Sigmoid colon (tissue), 6 donors: ENCODE measurements at regions not wholly inside any gene's neighbourhood (a gene's known extent, or its start where the extent isn't known, plus 50 kb on each side); places are given as distances from the start of the nearest gene placed in this dataset.

Source experiments
- DNase-seq: peaks from one replicate; pipeline ENCODE4 v3.0.0-alpha.2; 2019
- H3K27ac ChIP-seq, 4 donors: fragments of 200-600 bp; sonication (generic); one replicate each; pipeline ENCODE4 v1.5.1; 2016 to 2019; ENCODE audit warnings: mild to moderate bottlenecking in 1 of 4
- H3K27me3 ChIP-seq, 3 donors: fragments of 200-600 bp; sonication (generic); one replicate each; pipeline ENCODE4 v1.5.1; 2019; ENCODE audit warnings: mild to moderate bottlenecking in 1 of 3
- H3K36me3 ChIP-seq, 4 donors: fragments of 200-600 bp; sonication (generic); one replicate each; pipeline ENCODE4 v1.5.1; 2016 to 2019
- H3K4me1 ChIP-seq, 4 donors: fragments of 200-600 bp; sonication (generic); one replicate each; pipeline ENCODE4 v1.5.1; 2017 to 2019
- H3K4me3 ChIP-seq, 4 donors: fragments of 200-600 bp; sonication (generic); one replicate each; pipeline ENCODE4 v1.5.1; 2017 to 2019; ENCODE audit warnings: mild to moderate bottlenecking in 2 of 4, moderate library complexity in 1 of 4
- H3K9me3 ChIP-seq, 4 donors: fragments of 200-600 bp in 3 of 4; sonication (generic) in 3 of 4; one replicate each; pipeline versions ENCODE4 v1.5.1 to v1.6.1; 2013 to 2019
- EP300 ChIP-seq, 4 donors: sonication (generic); formaldehyde crosslinking; IDR thresholded peaks; one replicate each; pipeline ENCODE4 v1.6.1; 2017; ENCODE audit warnings: antibody characterized with exemption in 4 of 4
- POLR2A ChIP-seq, 2 donors: fragments of 450-650 bp; IDR thresholded peaks; one replicate each; pipeline ENCODE4 v1.6.1; 2016; ENCODE audit warnings: antibody characterized with exemption in 2 of 2, mild to moderate bottlenecking in 2 of 2, moderate library complexity in 2 of 2
- POLR2AphosphoS5 ChIP-seq, 4 donors: sonication (generic); formaldehyde crosslinking; IDR thresholded peaks; one replicate each; pipeline ENCODE4 v1.6.1; 2017; ENCODE audit warnings: antibody characterized with exemption in 4 of 4
- WGBS, 2 donors: extraction: QIAGEN DNeasy Blood & Tissue Kit; methylation state at CpG; one replicate each; pipeline ENCODE4 v1.1.7; 2013; 5-methylcytosine and 5-hydroxymethylcytosine counted together
- intact Hi-C: fragments of 100-400 bp; cut with DNase I; formaldehyde crosslinking; loops from one replicate; pipeline ENCODE4 v1.15.1; 2023
- TF ChIP-seq, protein P1 (sequence below), 4 experiments: fragments of 450-650 bp in 3 of 4; fragments of 200-600 bp in 1 of 4; IDR thresholded peaks; one replicate each; pipeline ENCODE4 v1.5.1; 2016 to 2019; ENCODE audit warnings: antibody characterized with exemption in 4 of 4, mild to moderate bottlenecking in 3 of 4, moderate library complexity in 2 of 4
- donor health status: healthy with polysubstance abuse.
- donor health status: healthy.

DNA sequence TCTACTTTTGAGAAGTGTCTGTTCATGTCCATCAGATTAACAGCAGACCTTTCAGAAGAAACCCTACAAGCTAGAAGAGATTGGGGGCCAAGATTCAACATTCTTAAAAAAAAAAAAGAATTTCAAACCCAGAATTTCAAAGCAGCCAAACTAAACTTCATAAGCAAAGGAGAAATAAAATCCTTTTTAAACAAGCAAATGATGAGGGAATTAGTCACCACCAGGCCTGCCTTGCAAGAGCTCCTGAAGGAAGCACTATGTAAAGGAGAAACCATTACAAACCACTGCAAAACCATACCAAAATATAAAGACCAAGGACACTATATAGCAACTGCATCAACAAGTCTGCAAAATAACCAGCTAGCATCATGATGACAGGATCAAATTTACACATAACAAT, 124.6 kb upstream of the PDE4D start:
- Histone ChIP-seq H3K9me3 (no peaks in the 10 kb centered on the region), H3K4me1 (no peaks in the 10 kb centered on the region), H3K27me3 (no peaks in the 10 kb centered on the region), H3K4me3 (no peak overlapping the region), H3K27ac (no peak overlapping the region), H3K36me3 (no peaks in the 10 kb centered on the region)
- intact Hi-C loops = no loop called here
- DNase-seq = no peak
- no peak for TF ChIP-seq POLR2AphosphoS5 (IDR thresholded peaks at IDR 0.05)
- no peak for TF ChIP-seq POLR2A (IDR thresholded peaks at IDR 0.05)
- TF ChIP-seq EP300 (IDR thresholded peaks at IDR 0.05) = no peak
- TF ChIP-seq, protein P1, sequence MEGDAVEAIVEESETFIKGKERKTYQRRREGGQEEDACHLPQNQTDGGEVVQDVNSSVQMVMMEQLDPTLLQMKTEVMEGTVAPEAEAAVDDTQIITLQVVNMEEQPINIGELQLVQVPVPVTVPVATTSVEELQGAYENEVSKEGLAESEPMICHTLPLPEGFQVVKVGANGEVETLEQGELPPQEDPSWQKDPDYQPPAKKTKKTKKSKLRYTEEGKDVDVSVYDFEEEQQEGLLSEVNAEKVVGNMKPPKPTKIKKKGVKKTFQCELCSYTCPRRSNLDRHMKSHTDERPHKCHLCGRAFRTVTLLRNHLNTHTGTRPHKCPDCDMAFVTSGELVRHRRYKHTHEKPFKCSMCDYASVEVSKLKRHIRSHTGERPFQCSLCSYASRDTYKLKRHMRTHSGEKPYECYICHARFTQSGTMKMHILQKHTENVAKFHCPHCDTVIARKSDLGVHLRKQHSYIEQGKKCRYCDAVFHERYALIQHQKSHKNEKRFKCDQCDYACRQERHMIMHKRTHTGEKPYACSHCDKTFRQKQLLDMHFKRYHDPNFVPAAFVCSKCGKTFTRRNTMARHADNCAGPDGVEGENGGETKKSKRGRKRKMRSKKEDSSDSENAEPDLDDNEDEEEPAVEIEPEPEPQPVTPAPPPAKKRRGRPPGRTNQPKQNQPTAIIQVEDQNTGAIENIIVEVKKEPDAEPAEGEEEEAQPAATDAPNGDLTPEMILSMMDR (IDR thresholded peaks at IDR 0.05) = no peak

DNA sequence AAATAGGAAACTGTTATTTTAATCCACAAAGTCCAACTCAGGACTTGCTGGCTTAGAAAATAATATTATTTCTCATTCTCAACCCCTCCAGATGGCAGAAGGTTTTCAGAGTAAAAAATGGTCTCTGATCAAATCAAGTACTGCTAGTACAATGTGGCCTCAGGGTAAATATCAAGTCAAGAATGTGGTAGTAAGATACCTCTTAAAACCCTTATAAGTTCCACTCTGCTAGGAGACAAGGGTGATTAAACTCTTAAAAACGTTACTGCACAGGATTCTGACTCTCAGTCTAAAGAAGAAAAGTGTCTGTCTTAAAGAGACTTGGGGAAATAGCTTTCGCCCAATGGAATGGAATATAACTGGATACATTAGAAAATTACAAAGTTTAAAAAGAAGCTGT, 120.8 kb upstream of the PDE4D start:
- Histone ChIP-seq H3K4me1 (no peaks in the 10 kb centered on the region), H3K4me3 (no peak overlapping the region), H3K9me3 (no peaks in the 10 kb centered on the region), H3K36me3 (no peaks in the 10 kb centered on the region), H3K27me3 (no peaks in the 10 kb centered on the region), H3K27ac (no peak overlapping the region)
- 54 to 73% methylated on average over 2 of the region's 2 CpGs for WGBS, 2 donors
- TF ChIP-seq, protein P1 (IDR thresholded peaks at IDR 0.05) = no peak
- TF ChIP-seq EP300 (IDR thresholded peaks at IDR 0.05) = no peak
- no peak for TF ChIP-seq POLR2AphosphoS5 (IDR thresholded peaks at IDR 0.05)
- TF ChIP-seq POLR2A (IDR thresholded peaks at IDR 0.05) = no peak
- intact Hi-C loops = no loop called here
- DNase-seq = no peak

DNA sequence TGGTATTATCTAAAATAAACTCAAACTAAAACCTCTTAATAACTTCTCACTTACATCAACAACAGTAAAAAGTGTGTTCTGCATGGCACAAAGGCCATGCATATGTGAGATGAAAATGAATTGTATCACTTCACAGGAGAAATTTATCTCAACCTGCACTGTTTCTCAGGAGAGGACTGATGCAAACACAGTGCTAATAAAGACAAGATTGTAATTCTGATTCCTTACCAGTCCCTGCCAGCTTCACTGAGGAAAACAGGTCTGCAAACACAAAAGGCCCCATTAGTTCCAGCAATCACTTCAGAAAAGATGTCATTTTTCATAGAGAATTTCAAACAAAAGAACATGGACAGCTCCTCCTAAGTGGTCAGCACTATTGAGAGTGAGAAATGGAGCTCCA, 117.3 kb upstream of the PDE4D start:
- DNase-seq = no peak
- no peak overlapping the region for H3K4me3 ChIP-seq
- intact Hi-C loops = no loop called here
- H3K9me3 ChIP-seq = no peaks in the 10 kb centered on the region
- H3K36me3 ChIP-seq = no peaks in the 10 kb centered on the region
- no peak overlapping the region for H3K27ac ChIP-seq
- H3K27me3 ChIP-seq = no peaks in the 10 kb centered on the region
- TF ChIP-seq POLR2A (IDR thresholded peaks at IDR 0.05) (no peak), POLR2AphosphoS5 (IDR thresholded peaks at IDR 0.05) (no peak)
- H3K4me1 ChIP-seq = no peaks in the 10 kb centered on the region

DNA sequence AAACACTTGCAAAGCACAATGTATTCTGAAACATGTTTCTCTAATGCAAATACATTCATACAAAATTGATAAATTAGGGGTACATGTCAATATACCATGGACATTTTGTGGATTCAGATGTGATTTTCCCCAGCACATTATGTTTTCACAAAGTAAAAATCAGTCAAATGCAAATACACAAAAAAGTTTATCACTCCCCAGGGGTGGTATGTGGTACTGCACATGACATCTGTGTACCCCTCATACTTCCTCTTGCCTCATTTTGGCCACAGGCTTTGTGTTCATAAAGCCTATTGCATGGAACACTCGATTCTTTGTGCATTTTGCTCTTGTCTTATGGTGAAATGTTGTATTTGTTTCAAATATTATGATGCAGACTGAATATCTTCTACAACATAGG, 116.8 kb upstream of the PDE4D start:
- no peak overlapping the region for H3K27ac ChIP-seq
- no peaks in the 10 kb centered on the region for H3K9me3 ChIP-seq
- no peaks in the 10 kb centered on the region for H3K4me1 ChIP-seq
- DNase-seq = no peak
- H3K4me3 ChIP-seq = no peak overlapping the region
- no peaks in the 10 kb centered on the region for H3K36me3 ChIP-seq
- WGBS, 2 donors = 47 to 64% methylated on average over 1 of the region's 1 CpG
- no peak for TF ChIP-seq POLR2A (IDR thresholded peaks at IDR 0.05)
- TF ChIP-seq, protein P1 (IDR thresholded peaks at IDR 0.05) = peak in 1 of 4 experiments; percentile 11
- no peaks in the 10 kb centered on the region for H3K27me3 ChIP-seq
- intact Hi-C loops = no loop called here

DNA sequence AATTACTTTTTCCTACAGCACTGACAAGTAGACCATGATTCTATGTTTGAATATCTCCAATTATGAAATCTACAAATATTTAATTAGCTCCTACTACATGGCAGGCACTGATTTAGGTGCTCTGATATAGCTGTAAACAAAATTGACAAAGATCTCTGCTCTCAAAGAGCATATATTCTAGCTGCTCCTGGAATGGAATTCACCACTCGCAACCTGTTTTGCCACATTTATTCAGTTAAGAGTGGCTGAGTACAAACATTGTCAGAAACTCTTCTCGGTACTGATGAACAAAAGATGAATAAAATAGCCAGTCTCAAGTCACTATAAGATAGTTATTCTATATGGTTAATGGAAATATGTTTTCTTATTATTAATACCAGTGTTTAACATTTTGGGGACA, 114.2 kb upstream of the PDE4D start:
- WGBS, 2 donors = 77 to 79% methylated on average over 2 of the region's 2 CpGs

More for the DNA sequence above, 114.2 kb upstream of the PDE4D start:
- Histone ChIP-seq H3K4me3 (no peak overlapping the region), H3K9me3 (peaks cover 0 to 5% (median 0%) of the 10 kb centered on the region in 4 donors), H3K27me3 (no peaks in the 10 kb centered on the region), H3K4me1 (no peaks in the 10 kb centered on the region), H3K27ac (no peak overlapping the region), H3K36me3 (no peaks in the 10 kb centered on the region)
- TF ChIP-seq, protein P1 (IDR thresholded peaks at IDR 0.05) = no peak
- TF ChIP-seq POLR2AphosphoS5 (IDR thresholded peaks at IDR 0.05) (no peak), EP300 (IDR thresholded peaks at IDR 0.05) (no peak), POLR2A (IDR thresholded peaks at IDR 0.05) (no peak)
- DNase-seq = no peak
- intact Hi-C loops = no loop called here
